ENCODE measurements at regions not wholly inside any gene's neighbourhood (a gene's known extent, or its start where the extent isn't known, plus 50 kb on each side); places are given as distances from the start of the nearest gene placed in this dataset.
"Not testable (repeated sequence)": the region's sequence is repeated elsewhere in the genome, so short reads cannot be mapped to it uniquely, and the experiment has no call there.

DNA sequence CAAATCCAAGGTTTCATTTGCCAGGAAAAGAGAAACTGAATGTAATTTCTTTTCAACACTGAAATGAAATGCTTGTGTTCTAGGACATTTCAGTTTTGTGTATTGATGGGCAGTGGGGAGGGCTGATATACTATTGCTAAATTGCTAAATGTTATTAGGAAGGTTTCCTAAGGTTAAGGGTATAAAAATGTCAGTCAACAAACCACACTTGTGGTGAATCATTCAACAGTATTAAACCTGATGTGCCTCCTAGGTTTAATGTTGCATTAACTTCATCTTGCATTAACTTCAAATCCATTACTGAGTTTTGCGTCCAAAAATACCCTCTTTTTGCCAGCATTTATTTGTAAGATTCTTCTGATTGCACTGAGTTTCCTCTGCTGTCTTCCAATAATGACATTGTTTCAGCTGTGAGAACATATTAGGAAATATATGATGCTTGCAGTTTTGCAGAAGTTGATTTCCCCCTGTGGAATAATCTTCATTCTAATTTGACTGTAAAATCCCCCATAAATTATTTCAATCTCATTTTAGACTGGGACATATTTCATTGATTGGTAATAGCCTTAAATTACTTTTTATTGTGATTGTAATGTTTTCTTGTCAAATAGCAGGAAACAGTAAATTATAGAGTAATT, 758.3 kb downstream of the GBE1 start:
- H3K27me3 Mint-ChIP-seq (ENCODE audit: low read depth), result no peaks in the 10 kb centered on the region
- no peak overlapping the region for H3K4me3 Mint-ChIP-seq
- H3K9me3 Mint-ChIP-seq, result peaks cover 4% of the 10 kb centered on the region
- no peaks in the 10 kb centered on the region for H3K4me1 Mint-ChIP-seq (ENCODE audit: low read depth)
- H3K27ac Mint-ChIP-seq, result no peak overlapping the region
- no peaks in the 10 kb centered on the region for H3K36me3 Mint-ChIP-seq (ENCODE audit: low read depth)

DNA sequence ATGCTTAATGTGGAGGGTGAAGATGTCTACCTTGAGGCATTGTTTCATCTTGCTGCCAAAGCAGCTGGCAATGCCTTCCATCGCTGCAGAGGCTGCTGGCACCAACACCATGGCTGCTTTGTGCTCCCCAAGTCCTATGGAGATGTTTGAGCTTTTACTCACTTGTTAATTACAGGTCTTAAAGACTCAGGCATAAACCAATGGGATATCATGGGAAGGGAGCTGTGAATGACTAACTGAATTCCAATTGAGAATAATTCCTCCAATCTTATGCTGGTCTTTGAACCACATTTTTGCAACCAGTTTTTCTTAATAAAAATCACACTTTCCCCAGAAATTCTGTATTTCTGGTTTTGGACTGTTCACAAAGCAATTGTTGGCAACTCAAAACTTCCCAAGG, 762.0 kb downstream of the GBE1 start:
- H3K4me3 Mint-ChIP-seq, result no peak overlapping the region
- H3K4me1 Mint-ChIP-seq (ENCODE audit: low read depth), result no peaks in the 10 kb centered on the region
- no peaks in the 10 kb centered on the region for H3K27me3 Mint-ChIP-seq (ENCODE audit: low read depth)
- peaks cover 12% of the 10 kb centered on the region for H3K9me3 Mint-ChIP-seq
- H3K36me3 Mint-ChIP-seq (ENCODE audit: low read depth), result no peaks in the 10 kb centered on the region
- no peak overlapping the region for H3K27ac Mint-ChIP-seq

DNA sequence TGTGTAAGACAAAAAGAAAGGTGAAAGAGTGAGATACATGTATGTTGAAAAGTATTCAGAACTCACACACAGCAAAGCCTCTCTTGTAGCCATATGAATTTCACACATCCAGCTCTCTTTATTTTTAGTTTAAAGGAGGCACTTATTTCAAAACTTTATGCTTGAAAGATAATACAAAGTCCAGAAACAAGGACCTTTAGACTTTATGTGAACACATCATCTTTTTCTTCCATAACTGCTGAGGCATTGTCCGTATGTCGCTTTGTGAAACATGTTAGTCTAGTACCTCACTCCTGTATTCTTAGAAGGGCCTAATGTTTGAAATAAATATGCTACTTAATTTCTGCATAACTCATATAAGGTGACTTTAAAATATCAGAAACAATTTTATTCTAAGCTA, 763.4 kb downstream of the GBE1 start:
- Mint-ChIP-seq H3K9me3 (peaks cover 23% of the 10 kb centered on the region), H3K27ac (no peak overlapping the region), H3K36me3 (ENCODE audit: low read depth) (no peaks in the 10 kb centered on the region), H3K27me3 (ENCODE audit: low read depth) (no peaks in the 10 kb centered on the region), H3K4me1 (ENCODE audit: low read depth) (no peaks in the 10 kb centered on the region), H3K4me3 (no peak overlapping the region)

DNA sequence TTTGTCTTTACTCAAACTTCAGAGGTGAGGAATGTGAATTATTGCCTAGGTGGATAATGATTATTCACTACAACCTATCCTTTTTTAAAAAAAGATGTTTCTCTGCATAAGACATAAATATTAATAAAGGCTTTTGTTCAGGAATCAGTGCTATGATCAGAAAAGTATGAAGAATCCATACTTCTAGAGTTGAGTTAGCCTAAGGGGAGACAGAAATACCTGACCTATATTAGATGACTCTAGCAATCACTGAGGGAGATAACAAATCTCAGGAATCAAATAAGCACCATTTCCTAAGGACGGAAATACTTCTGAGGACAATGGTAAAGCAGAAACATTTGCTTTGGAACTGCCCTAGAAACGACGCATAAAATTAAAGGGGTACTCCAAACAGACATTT, 763.8 kb downstream of the GBE1 start:
- Mint-ChIP-seq H3K27ac (no peak overlapping the region), H3K9me3 (peaks cover 26% of the 10 kb centered on the region), H3K36me3 (ENCODE audit: low read depth) (no peaks in the 10 kb centered on the region), H3K4me1 (ENCODE audit: low read depth) (no peaks in the 10 kb centered on the region), H3K4me3 (no peak overlapping the region), H3K27me3 (ENCODE audit: low read depth) (no peaks in the 10 kb centered on the region)

DNA sequence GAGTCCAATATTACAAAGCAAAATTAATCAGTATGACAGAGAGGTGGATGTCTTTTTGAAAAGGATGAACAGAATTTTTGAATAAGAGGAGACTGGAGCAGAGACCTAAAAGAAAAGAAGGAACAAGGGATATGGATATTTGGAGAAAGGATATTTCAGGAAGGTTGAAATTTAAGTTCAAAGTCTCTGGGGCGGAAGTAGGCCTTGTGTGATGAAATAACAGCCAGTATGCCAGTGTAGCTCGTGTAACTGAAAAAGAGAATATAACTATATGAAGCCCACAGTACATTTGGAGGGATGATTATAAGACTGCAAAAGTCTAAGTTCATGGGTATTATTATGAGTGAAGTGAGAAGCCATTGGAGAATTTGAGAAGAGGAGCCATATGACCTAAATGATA, 766.7 kb downstream of the GBE1 start:
- H3K27ac Mint-ChIP-seq, result no peak overlapping the region
- H3K27me3 Mint-ChIP-seq (ENCODE audit: low read depth), result no peaks in the 10 kb centered on the region
- no peaks in the 10 kb centered on the region for H3K4me1 Mint-ChIP-seq (ENCODE audit: low read depth)
- H3K4me3 Mint-ChIP-seq, result no peak overlapping the region
- peaks cover 29% of the 10 kb centered on the region for H3K9me3 Mint-ChIP-seq
- H3K36me3 Mint-ChIP-seq (ENCODE audit: low read depth), result no peaks in the 10 kb centered on the region

DNA sequence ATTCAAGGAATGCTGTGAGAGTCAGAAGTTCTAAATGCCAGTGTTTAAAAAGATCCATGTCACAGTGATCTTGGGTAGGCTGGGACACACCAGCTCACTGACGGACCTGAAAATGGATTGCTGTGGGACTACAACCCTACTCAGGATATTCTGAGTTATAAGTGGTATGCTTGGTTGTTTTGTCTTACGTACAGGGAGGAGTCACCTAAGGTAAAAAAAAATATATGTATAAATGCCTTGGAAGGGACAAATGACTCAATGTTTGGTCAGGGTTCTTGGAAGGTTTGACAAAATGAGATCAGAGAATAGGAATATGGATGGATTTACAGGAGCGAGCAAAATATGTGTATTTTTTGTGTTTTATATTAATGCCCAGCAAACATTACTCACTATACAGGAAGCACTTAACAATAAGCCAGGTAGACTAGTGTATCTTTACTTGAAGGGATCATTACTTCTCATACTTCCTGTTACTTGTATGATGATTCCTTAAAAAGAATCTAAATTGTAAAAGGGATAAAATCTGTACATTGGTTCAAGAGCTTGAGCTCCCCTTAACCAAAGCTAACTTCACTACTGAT, 767.3 kb downstream of the GBE1 start:
- H3K4me3 Mint-ChIP-seq, result no peak overlapping the region
- H3K27me3 Mint-ChIP-seq (ENCODE audit: low read depth), result no peaks in the 10 kb centered on the region
- H3K4me1 Mint-ChIP-seq (ENCODE audit: low read depth), result no peaks in the 10 kb centered on the region
- H3K9me3 Mint-ChIP-seq, result peaks cover 29% of the 10 kb centered on the region
- no peaks in the 10 kb centered on the region for H3K36me3 Mint-ChIP-seq (ENCODE audit: low read depth)
- no peak overlapping the region for H3K27ac Mint-ChIP-seq

DNA sequence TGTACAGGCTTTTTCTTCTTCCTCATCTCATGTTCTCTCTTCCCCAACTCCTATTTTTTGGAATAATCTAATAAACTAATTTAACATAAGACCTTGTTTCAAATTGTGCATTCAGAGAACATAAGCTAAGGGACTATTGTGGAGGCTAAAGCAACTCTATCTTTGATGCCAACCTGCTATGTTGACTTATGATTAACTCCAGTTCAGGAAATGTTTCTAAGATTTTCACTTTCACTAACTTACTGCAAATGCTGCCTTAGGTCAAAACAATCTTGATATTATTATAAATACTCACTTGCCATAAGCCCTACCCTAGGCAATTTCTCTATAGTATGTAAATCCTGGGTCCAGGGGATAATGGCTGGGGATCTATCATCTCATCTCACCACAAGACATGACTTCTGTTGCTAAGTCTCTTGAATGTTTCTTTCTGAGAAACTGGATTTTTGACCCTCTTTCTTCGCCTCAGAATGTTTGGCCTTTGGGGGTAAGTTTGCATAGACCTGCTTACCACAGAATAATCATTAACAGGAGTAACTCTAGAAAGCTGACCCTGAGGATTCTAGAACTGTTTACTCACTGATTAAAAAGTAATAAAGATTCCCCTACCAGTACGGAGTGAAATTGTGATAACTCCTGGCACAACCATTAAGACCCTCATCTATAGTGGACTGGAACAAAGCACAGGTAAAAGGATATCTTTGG, 768.1 kb downstream of the GBE1 start:
- H3K9me3 Mint-ChIP-seq, result peaks cover 29% of the 10 kb centered on the region
- H3K4me1 Mint-ChIP-seq (ENCODE audit: low read depth), result no peaks in the 10 kb centered on the region
- no peak overlapping the region for H3K4me3 Mint-ChIP-seq
- no peak overlapping the region for H3K27ac Mint-ChIP-seq
- H3K36me3 Mint-ChIP-seq (ENCODE audit: low read depth), result no peaks in the 10 kb centered on the region
- H3K27me3 Mint-ChIP-seq (ENCODE audit: low read depth), result no peaks in the 10 kb centered on the region

DNA sequence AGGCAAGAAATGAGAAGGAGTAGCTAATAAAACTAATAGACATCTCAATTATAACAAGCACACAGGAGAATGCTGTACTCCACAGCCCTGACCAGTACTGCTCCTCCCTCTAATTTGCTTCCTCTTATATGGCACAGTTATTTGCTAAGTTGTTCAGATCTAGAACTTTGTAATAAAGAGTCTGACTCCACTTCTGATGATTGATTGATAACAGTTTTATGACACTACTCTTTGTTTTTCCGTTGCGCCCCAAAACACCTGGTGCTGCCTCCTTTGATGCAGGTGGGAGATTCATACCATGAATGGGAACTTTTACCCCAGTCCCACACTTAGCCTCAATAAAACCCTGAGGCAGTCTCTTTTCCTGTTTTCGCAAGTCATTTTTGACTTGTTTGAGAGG, 777.7 kb downstream of the GBE1 start:
- Mint-ChIP-seq H3K36me3 (ENCODE audit: low read depth) (no peaks in the 10 kb centered on the region), H3K4me3 (no peak overlapping the region), H3K4me1 (ENCODE audit: low read depth) (no peaks in the 10 kb centered on the region), H3K27ac (no peak overlapping the region), H3K9me3 (peaks cover 25% of the 10 kb centered on the region), H3K27me3 (ENCODE audit: low read depth) (no peaks in the 10 kb centered on the region)

DNA sequence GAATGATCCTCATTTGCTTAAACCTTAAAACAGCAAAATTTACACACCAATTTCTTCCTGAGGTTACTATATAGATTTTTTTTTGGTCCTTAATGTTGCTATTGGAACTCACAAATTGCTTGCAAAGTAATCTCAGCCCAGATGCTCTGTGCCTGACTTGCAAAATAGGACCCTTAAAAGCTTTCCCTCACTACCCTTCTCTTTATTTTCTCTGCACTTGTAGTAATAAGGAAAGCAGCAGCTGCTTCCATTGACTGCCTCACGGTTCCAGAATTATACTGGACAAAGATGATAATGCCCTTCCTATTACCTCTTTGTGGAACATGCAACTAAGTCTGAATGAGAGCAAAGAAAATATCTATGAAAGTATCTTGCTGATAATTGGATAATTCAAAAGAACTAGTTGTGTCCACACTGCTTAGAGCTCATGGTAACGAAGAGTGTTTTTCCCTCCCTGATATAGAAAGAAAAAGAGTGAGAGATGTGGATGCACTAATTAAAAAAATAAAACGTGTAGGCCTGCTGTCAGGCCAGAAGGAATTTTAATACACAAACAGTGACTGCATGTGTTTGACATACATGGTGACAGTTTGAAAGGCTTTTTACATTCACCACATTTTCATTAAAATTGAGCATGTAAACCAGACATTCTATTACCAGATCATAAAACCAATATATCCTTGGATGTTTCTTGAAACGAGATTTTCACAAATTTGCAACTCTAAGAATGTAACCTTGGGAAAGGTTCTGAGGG, 783.1 kb downstream of the GBE1 start:
- Mint-ChIP-seq H3K27ac (no peak overlapping the region), H3K4me3 (no peak overlapping the region), H3K4me1 (ENCODE audit: low read depth) (no peaks in the 10 kb centered on the region), H3K27me3 (ENCODE audit: low read depth) (no peaks in the 10 kb centered on the region), H3K9me3 (peaks cover 4% of the 10 kb centered on the region), H3K36me3 (ENCODE audit: low read depth) (no peaks in the 10 kb centered on the region)

DNA sequence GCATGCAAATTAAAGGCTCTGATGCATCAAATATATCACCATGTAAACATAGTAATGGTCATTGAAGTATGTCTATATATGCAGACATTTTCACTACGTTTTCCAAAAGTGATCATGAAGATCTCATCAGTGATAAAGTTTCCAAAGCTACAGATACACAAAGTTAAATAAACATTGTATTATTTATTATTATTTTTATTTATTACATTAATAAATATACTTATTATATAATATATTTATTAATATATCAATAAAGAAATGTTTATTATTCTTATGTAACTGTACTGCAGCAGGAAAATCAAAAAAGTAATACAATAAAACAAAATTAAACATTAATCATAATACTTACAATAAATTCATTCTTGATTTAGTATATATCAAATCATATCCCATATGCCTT, 791.2 kb downstream of the GBE1 start:
- Mint-ChIP-seq H3K36me3 (ENCODE audit: low read depth) (no peaks in the 10 kb centered on the region), H3K27ac (no peak overlapping the region), H3K9me3 (peaks cover 20% of the 10 kb centered on the region), H3K4me1 (ENCODE audit: low read depth) (no peaks in the 10 kb centered on the region), H3K4me3 (no peak overlapping the region), H3K27me3 (ENCODE audit: low read depth) (no peaks in the 10 kb centered on the region)

DNA sequence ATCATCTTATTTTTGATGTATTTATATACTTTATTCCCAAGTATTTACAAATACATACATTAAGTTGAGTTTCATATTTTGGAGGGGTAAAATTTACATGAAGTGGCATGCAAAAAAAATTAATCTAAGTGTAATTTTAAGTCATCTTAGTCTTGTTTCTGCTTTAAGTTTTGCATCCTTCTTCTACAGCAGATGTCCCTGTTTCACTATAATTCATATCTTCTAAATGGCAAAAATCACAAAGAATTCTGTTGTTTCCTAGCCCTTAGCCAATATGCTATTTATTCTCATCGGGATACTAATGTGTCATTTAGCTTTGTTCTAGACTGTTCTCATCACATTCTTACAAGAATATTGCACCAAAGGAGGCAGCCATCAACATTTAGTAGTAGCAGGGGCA, 831.9 kb downstream of the GBE1 start:
- no peaks in the 10 kb centered on the region for H3K36me3 Mint-ChIP-seq (ENCODE audit: low read depth)
- peaks cover 19% of the 10 kb centered on the region for H3K9me3 Mint-ChIP-seq
- no peaks in the 10 kb centered on the region for H3K4me1 Mint-ChIP-seq (ENCODE audit: low read depth)
- H3K4me3 Mint-ChIP-seq, result no peak overlapping the region
- no peaks in the 10 kb centered on the region for H3K27me3 Mint-ChIP-seq (ENCODE audit: low read depth)
- H3K27ac Mint-ChIP-seq, result no peak overlapping the region

DNA sequence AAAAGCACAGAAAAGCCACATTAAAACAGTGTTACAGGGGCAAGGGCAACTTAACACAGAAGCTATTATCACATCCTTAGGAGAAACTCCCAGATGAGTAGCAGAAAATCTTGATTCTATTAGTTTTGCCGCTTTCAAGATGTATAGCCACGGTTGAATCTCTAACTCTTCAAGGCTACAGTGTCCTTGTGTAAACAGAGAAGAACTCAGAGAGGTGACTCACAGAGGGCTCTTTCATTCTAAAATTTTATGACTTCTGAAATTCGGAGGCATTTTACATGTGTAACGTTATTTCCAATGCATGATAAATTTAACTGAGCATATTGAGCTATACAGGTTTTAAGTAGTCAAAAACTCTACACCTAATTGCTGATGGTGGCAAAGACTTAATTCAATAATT, 846.6 kb downstream of the GBE1 start:
- Mint-ChIP-seq H3K36me3 (ENCODE audit: low read depth) (no peaks in the 10 kb centered on the region), H3K4me1 (ENCODE audit: low read depth) (no peaks in the 10 kb centered on the region), H3K27me3 (ENCODE audit: low read depth) (no peaks in the 10 kb centered on the region), H3K4me3 (no peak overlapping the region), H3K27ac (no peak overlapping the region), H3K9me3 (peaks cover 10% of the 10 kb centered on the region)

DNA sequence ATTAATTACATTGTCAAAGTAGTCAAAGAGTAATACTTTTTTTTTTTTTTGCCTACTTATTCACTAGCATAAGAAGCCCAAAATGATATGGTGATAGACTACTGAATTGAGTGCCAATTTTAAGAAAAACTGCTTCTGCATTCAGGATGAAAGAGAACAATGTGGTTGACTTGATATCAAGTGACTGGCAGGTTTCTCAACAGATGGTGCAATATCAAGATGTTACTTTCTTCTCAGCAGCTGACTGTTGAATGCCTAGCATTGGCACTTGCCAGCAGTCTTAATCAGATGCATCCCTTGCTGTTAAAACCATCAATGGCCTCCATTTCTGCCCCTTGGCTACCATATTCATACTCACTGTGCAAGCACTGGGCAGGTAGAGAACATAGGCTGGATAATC, 863.2 kb downstream of the GBE1 start:
- H3K27ac Mint-ChIP-seq, result no peak overlapping the region
- no peak overlapping the region for H3K4me3 Mint-ChIP-seq
- no peaks in the 10 kb centered on the region for H3K36me3 Mint-ChIP-seq (ENCODE audit: low read depth)

DNA sequence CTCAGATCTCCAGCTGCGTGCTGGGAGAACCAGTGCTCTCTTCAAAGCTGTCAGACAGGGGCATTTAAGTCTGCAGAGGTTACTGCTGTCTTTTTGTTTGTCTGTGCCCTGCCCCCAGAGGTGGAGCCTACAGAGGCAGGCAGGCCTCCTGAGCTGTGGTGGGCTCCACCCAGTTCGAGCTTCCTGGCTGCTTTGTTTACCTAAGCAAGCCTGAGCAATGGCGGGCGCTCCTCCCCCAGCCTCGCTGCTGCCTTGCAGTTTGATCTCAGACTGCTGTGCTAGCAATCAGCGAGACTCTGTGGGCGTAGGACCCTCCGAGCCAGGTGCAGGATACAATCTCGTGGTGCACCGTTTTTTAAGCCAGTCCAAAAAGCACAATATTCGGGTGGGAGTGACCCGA, 864.4 kb downstream of the GBE1 start:
- H3K4me1 Mint-ChIP-seq (ENCODE audit: low read depth); H3K27ac Mint-ChIP-seq; H3K4me3 Mint-ChIP-seq; H3K27me3 Mint-ChIP-seq (ENCODE audit: low read depth); H3K36me3 Mint-ChIP-seq (ENCODE audit: low read depth): not testable (repeated sequence)
- peaks cover 14% of the 10 kb centered on the region for H3K9me3 Mint-ChIP-seq

More for the DNA sequence above, 863.2 kb downstream of the GBE1 start:
- peaks cover 14% of the 10 kb centered on the region for H3K9me3 Mint-ChIP-seq
- no peaks in the 10 kb centered on the region for H3K4me1 Mint-ChIP-seq (ENCODE audit: low read depth)
- H3K27me3 Mint-ChIP-seq (ENCODE audit: low read depth), result no peaks in the 10 kb centered on the region

DNA sequence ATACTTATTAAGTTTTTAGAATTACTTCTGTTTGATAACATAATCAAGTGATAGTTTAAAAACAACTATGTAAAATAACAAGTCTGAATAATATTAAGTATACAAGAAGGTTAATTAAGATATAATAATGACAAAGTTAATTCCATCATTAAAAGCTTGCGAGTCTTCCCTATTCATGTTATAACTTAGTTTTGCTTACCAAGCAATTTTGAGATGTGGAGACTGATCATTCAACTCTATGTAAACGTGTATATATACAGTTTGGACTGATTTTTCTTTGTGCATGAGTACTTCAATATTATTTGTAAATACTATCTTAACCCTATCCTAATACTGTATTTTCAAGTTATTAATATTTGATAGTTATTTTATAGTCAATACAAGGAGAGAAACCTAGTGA, 870.9 kb downstream of the GBE1 start:
- no peaks in the 10 kb centered on the region for H3K36me3 Mint-ChIP-seq (ENCODE audit: low read depth)
- H3K9me3 Mint-ChIP-seq, result peaks cover 31% of the 10 kb centered on the region
- H3K4me1 Mint-ChIP-seq (ENCODE audit: low read depth), result no peaks in the 10 kb centered on the region
- H3K27me3 Mint-ChIP-seq (ENCODE audit: low read depth), result no peaks in the 10 kb centered on the region
- no peak overlapping the region for H3K4me3 Mint-ChIP-seq
- no peak overlapping the region for H3K27ac Mint-ChIP-seq
